Upper lobe of left lung (tissue), 4 donors: ENCODE measurements at regions not wholly inside any gene's neighbourhood (a gene's known extent, or its start where the extent isn't known, plus 50 kb on each side); places are given as distances from the start of the nearest gene placed in this dataset.

ENCODE experiments used
- EP300 ChIP-seq, 4 donors: sonication (generic); formaldehyde crosslinking; IDR thresholded peaks; one replicate each; pipeline ENCODE4 v1.5.1; 2017; ENCODE audit warnings: antibody characterized with exemption in 4 of 4, control low read depth in 2 of 4
- POLR2A ChIP-seq, 4 donors: fragments of 450-650 bp; IDR thresholded peaks; one replicate each; pipeline ENCODE4 v1.5.1; 2016 to 2017; ENCODE audit warnings: antibody characterized with exemption in 4 of 4, mild to moderate bottlenecking in 2 of 4
- TF ChIP-seq, protein P1 (sequence below), 6 experiments: fragments of 450-650 bp in 4 of 6; fragments of 200-600 bp in 2 of 6; sonication (generic) in 2 of 6; IDR thresholded peaks; one replicate each; pipeline ENCODE4 v1.5.1; 2016 to 2019; ENCODE audit warnings: antibody characterized with exemption in 6 of 6

DNA sequence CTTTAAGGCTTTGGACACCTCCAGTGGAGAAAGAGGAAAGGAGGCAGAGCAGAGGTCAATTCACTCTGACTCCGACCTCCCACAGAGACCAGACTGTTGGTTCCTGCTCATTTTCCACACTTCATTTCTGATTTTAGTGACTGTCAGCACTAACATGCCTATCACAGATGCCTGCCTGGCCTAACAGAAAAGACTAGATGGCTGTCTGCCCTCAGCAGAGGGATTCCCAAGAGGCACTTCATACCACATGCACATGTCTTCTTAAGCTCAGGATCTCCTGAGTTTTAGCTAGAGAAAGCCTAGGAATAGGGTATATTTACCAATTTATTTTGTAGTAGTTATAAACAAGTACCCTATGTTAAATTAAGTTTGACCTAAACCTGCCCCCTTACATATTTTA is 336.0 kb downstream of the ENC1 start:
- TF ChIP-seq POLR2A (IDR thresholded peaks at IDR 0.05) (no peak), EP300 (IDR thresholded peaks at IDR 0.05) (no peak)
- TF ChIP-seq, protein P1, sequence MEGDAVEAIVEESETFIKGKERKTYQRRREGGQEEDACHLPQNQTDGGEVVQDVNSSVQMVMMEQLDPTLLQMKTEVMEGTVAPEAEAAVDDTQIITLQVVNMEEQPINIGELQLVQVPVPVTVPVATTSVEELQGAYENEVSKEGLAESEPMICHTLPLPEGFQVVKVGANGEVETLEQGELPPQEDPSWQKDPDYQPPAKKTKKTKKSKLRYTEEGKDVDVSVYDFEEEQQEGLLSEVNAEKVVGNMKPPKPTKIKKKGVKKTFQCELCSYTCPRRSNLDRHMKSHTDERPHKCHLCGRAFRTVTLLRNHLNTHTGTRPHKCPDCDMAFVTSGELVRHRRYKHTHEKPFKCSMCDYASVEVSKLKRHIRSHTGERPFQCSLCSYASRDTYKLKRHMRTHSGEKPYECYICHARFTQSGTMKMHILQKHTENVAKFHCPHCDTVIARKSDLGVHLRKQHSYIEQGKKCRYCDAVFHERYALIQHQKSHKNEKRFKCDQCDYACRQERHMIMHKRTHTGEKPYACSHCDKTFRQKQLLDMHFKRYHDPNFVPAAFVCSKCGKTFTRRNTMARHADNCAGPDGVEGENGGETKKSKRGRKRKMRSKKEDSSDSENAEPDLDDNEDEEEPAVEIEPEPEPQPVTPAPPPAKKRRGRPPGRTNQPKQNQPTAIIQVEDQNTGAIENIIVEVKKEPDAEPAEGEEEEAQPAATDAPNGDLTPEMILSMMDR (IDR thresholded peaks at IDR 0.05) = no peak
